Left lung (tissue), 4 donors: ENCODE measurements at regions not wholly inside any gene's neighbourhood (a gene's known extent, or its start where the extent isn't known, plus 50 kb on each side); places are given as distances from the start of the nearest gene placed in this dataset.

Experiments
- ATAC-seq: fragments of 200-7000 bp; cut with Tn5 transposase; one replicate; pipeline ENCODE4 v1.9.1; 2020; ENCODE audit warnings: moderate library complexity
- DNase-seq, 4 donors: peaks; one replicate each; pipeline ENCODE4 v3.0.0-alpha.2; 2013 to 2020
- H3K27ac ChIP-seq, 2 donors: fragments of 200-600 bp; sonication (generic) in 1 of 2; one replicate each; pipeline versions ENCODE4 v1.5.0 to v1.8.0; 2020 to 2021
- H3K27me3 ChIP-seq, 2 donors: fragments of 200-600 bp; sonication (generic) in 1 of 2; one replicate each; pipeline versions ENCODE4 v1.5.0 to v1.8.0; 2020 to 2021
- H3K36me3 ChIP-seq, 2 donors: fragments of 200-600 bp; sonication (generic) in 1 of 2; one replicate each; pipeline versions ENCODE4 v1.5.0 to v1.8.0; 2020 to 2021
- H3K4me1 ChIP-seq, 2 donors: fragments of 200-600 bp; one replicate each; pipeline ENCODE4 v1.8.0; 2021
- H3K4me3 ChIP-seq, 2 donors: fragments of 200-600 bp; sonication (generic) in 1 of 2; one replicate each; pipeline versions ENCODE4 v1.5.0 to v1.8.0; 2020 to 2021; ENCODE audit warnings: mild to moderate bottlenecking in 1 of 2
- H3K9me3 ChIP-seq, 2 donors: fragments of 200-600 bp; sonication (generic) in 1 of 2; one replicate each; pipeline versions ENCODE4 v1.5.0 to v1.8.0; 2020 to 2021
- intact Hi-C, 2 donors: fragments of 100-400 bp; cut with DNase I; formaldehyde crosslinking; loops; one replicate each; pipeline versions ENCODE4 v1.11.2 to v1.14.2; 2022
- TF ChIP-seq, protein P1 (sequence below), 2 donors: fragments of 200-600 bp; sonication (generic) in 1 of 2; IDR thresholded peaks; one replicate each; pipeline versions ENCODE4 v1.5.0 to v1.8.0; 2021; ENCODE audit warnings: antibody characterized with exemption in 2 of 2
- donor health status: DM: no; HTN: yes; CAD: no.
- donor health status: DM: no; HTN: no; CAD: no.

DNA sequence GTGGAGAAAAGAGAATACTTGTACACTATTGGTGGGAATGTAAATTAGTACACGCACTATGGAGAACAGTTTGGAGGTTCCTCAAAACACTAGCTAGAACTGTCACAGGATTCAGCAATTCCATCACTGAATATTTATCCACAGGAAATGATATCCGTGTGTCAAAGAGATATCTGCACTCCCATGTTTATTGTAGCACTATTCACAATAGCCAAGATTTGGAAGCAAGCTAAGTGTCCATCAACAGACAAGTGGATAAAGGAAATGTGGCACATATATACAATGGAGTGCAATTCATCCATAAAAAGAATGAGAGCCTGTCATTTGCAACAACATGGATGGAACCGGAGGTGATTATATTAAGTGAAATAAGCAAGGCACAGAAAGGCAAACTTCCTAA, 428.5 kb downstream of the CCDC91 start:
- Histone ChIP-seq H3K36me3 (no peaks in the 10 kb centered on the region), H3K27me3 (no peaks in the 10 kb centered on the region), H3K9me3 (no peaks in the 10 kb centered on the region), H3K4me3 (no peak overlapping the region), H3K27ac (no peak overlapping the region), H3K4me1 (no peaks in the 10 kb centered on the region)
- ATAC-seq (no peak), DNase-seq (no peak)
- TF ChIP-seq, protein P1, sequence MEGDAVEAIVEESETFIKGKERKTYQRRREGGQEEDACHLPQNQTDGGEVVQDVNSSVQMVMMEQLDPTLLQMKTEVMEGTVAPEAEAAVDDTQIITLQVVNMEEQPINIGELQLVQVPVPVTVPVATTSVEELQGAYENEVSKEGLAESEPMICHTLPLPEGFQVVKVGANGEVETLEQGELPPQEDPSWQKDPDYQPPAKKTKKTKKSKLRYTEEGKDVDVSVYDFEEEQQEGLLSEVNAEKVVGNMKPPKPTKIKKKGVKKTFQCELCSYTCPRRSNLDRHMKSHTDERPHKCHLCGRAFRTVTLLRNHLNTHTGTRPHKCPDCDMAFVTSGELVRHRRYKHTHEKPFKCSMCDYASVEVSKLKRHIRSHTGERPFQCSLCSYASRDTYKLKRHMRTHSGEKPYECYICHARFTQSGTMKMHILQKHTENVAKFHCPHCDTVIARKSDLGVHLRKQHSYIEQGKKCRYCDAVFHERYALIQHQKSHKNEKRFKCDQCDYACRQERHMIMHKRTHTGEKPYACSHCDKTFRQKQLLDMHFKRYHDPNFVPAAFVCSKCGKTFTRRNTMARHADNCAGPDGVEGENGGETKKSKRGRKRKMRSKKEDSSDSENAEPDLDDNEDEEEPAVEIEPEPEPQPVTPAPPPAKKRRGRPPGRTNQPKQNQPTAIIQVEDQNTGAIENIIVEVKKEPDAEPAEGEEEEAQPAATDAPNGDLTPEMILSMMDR (IDR thresholded peaks at IDR 0.05): no peak
- intact Hi-C loops: no loop called here

GRCh38 chr12:28620281-28620680, 430.0 kb downstream of the CCDC91 start:
- Histone ChIP-seq H3K4me3 (no peak overlapping the region), H3K9me3 (no peaks in the 10 kb centered on the region), H3K4me1 (no peaks in the 10 kb centered on the region), H3K27ac (no peak overlapping the region), H3K27me3 (no peaks in the 10 kb centered on the region), H3K36me3 (no peaks in the 10 kb centered on the region)
- TF ChIP-seq, protein P1 (IDR thresholded peaks at IDR 0.05): no peak
- intact Hi-C loops: no loop called here
- DNase-seq: no peak
- ATAC-seq: no peak

- H3K36me3 ChIP-seq: no peaks in the 10 kb centered on the region
- no peak overlapping the region for H3K27ac ChIP-seq
- DNase-seq: no peak
- H3K9me3 ChIP-seq: no peaks in the 10 kb centered on the region
- no peaks in the 10 kb centered on the region for H3K4me1 ChIP-seq
- TF ChIP-seq, protein P1 (IDR thresholded peaks at IDR 0.05): no peak
- intact Hi-C loops: no loop called here
- no peak overlapping the region for H3K4me3 ChIP-seq
- no peak for ATAC-seq
- no peaks in the 10 kb centered on the region for H3K27me3 ChIP-seq
Measured at GRCh38 chr12:28622406-28622805, 432.1 kb downstream of the CCDC91 start.

DNA sequence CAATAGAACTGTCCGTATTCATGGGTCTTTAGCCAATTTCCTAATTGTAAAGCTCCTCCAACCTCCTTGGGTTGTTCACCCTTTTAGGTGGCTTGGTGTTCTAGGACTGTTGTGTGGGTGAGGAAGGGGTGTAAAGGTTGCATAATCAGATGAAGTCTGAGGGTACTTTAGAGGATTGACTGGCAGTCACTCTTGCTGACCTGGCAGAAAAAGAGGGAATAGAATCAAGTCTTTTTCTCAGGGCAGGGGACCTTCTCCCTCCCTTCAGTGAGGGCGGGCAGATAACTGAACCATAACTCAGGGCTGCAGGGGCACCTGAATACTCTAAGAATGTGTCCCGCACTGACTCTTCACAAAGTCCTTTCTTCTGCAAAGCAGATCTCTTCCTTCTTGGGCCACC, 436.2 kb downstream of the CCDC91 start:
- Histone ChIP-seq H3K36me3 (no peaks in the 10 kb centered on the region), H3K9me3 (no peaks in the 10 kb centered on the region), H3K4me3 (no peak overlapping the region), H3K4me1 (no peaks in the 10 kb centered on the region), H3K27me3 (no peaks in the 10 kb centered on the region), H3K27ac (no peak overlapping the region)
- intact Hi-C loops: no loop called here
- DNase-seq (no peak), ATAC-seq (no peak)
- TF ChIP-seq, protein P1 (IDR thresholded peaks at IDR 0.05): no peak

- H3K9me3 ChIP-seq: no peaks in the 10 kb centered on the region
- ATAC-seq (no peak), DNase-seq (peak in 1 of 4 donors; percentile 56)
- no peak overlapping the region for H3K4me3 ChIP-seq
- no peaks in the 10 kb centered on the region for H3K36me3 ChIP-seq
- H3K27ac ChIP-seq: no peak overlapping the region
- no peaks in the 10 kb centered on the region for H3K27me3 ChIP-seq
- no peaks in the 10 kb centered on the region for H3K4me1 ChIP-seq
- intact Hi-C loops: no loop called here
- TF ChIP-seq, protein P1 (IDR thresholded peaks at IDR 0.05): no peak
Measured at GRCh38 chr12:28629691-28630090, 439.4 kb downstream of the CCDC91 start.
